NT2/D1 (cell line): ENCODE measurements at regions not wholly inside any gene's neighbourhood (a gene's known extent, or its start where the extent isn't known, plus 50 kb on each side); places are given as distances from the start of the nearest gene placed in this dataset.

Experiments
- SUZ12 ChIP-seq: IDR thresholded peaks from 2 replicates; pipeline ENCODE4 v1.6.1; 2011; ENCODE audit not compliant: insufficient read length, insufficient read depth; ENCODE audit errors: extremely low read depth
- YY1 ChIP-seq: IDR thresholded peaks from 2 replicates; pipeline ENCODE4 v1.6.1; 2011; ENCODE audit not compliant: insufficient read length, insufficient read depth
- ZNF274 ChIP-seq: IDR thresholded peaks from 2 replicates; pipeline ENCODE4 v1.6.1; 2011; ENCODE audit warnings: mild to moderate bottlenecking, low read depth, low read length

DNA sequence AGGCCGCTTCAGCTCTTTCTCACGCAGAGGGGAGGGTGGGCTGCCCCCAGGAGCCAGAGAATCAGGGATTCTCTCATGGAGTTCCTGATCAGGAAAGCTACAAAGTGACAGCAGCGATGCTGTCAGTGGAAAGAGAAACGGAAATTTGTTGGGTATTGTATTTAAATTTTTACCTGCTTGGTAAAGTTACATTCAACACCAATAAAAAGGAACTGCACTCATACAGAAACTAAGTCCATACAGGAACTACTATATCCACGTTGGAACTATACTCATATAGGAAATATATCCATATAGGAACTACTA lies 325.5 kb upstream of the IRX4 start:
- TF ChIP-seq YY1 (no peak), ZNF274 (no peak), SUZ12 (no peak)
